ENCODE measurements at regions not wholly inside any gene's neighbourhood (a gene's known extent, or its start where the extent isn't known, plus 50 kb on each side); places are given as distances from the start of the nearest gene placed in this dataset.

GRCh38 chr14:80135305-80136088, 75.8 kb downstream of the DIO2 start:
- H3K27me3 ChIP-seq (ENCODE audit: insufficient read depth, low read length) = no peaks in the 10 kb centered on the region

More at GRCh38 chr14:80135305-80136088, 75.8 kb downstream of the DIO2 start:
- DNase-seq = no peak
- Mint-ChIP-seq H3K4me3 (no peak overlapping the region), H3K9me3 (peaks cover 34% of the 10 kb centered on the region in 2 experiments), H3K27me3 (ENCODE audit: low read depth) (peaks cover 4% of the 10 kb centered on the region; the same call in 1 of the 2 replicates), H3K4me1 (no peaks in the 10 kb centered on the region), H3K36me3 (ENCODE audit: insufficient read depth in 1 of 3, low read depth in 3 of 3) (peaks cover 5 to 26% (median 16%) of the 10 kb centered on the region in 3 experiments), H3K27ac (no peak overlapping the region)
- H3K23ac ChIP-seq (ENCODE audit: insufficient read length, low read depth, low read length) = no peak overlapping the region
- peaks cover 14% of the 10 kb centered on the region for H3K9me3 ChIP-seq (ENCODE audit: control insufficient read depth, low read depth, low read length)
- no peak overlapping the region for H3K14ac ChIP-seq (ENCODE audit: insufficient read depth, low read length)
- H3K4ac ChIP-seq (ENCODE audit: low read depth, low read length) = no peak overlapping the region
- no peak overlapping the region for H4K91ac ChIP-seq (ENCODE audit: insufficient read length, low read depth, low read length)
- H2BK5ac ChIP-seq (ENCODE audit: insufficient read length, low read length) = no peak overlapping the region
- H4K20me1 ChIP-seq (ENCODE audit: control insufficient read depth, insufficient read depth, insufficient read length) = no peaks in the 10 kb centered on the region
- no peaks in the 10 kb centered on the region for H3K4me1 ChIP-seq (ENCODE audit: insufficient read depth, low read length)
- no peak overlapping the region for H3K18ac ChIP-seq (ENCODE audit: insufficient read length, low read depth, low read length)
- no peak overlapping the region for H3K27ac ChIP-seq (ENCODE audit: insufficient read length, low read depth, low read length)
- no peak overlapping the region for H3K4me2 ChIP-seq (ENCODE audit: insufficient read depth, insufficient read length, low read length)
- H3K23me2 ChIP-seq (ENCODE audit: insufficient read length, low read depth, low read length, poor library complexity, severe bottlenecking) = no peaks in the 10 kb centered on the region
- TF ChIP-seq CTCF (conservative IDR thresholded peaks at IDR 0.05) = no peak
- H3K79me1 ChIP-seq (ENCODE audit: insufficient read depth, low read depth, low read length, poor library complexity, severe bottlenecking) = no peaks in the 10 kb centered on the region
- no peak overlapping the region for H3K9ac ChIP-seq (ENCODE audit: extremely low read depth, insufficient read length, low read length)
- no peaks in the 10 kb centered on the region for H3K79me2 ChIP-seq (ENCODE audit: insufficient read depth, low read length)
- no peak overlapping the region for H4K5ac ChIP-seq (ENCODE audit: insufficient read length, low read depth, low read length)
- no peak overlapping the region for H3T11ph ChIP-seq (ENCODE audit: low read length)
- no peak overlapping the region for H2AFZ ChIP-seq (ENCODE audit: low read length)
- H3K56ac ChIP-seq (ENCODE audit: insufficient read length, low read depth, low read length) = no peak overlapping the region
- H2BK120ac ChIP-seq (ENCODE audit: low read depth, low read length, poor library complexity, severe bottlenecking) = no peak overlapping the region
- no peak overlapping the region for H2BK12ac ChIP-seq (ENCODE audit: insufficient read length, low read depth, low read length)
- no CpG with 5 or more reads among the region's 3 CpGs for WGBS (ENCODE audit: extremely low coverage, insufficient read length, low lambda C conversion rate)
- H2AK5ac ChIP-seq (ENCODE audit: insufficient read length, low read length) = no peak overlapping the region
- no peak overlapping the region for H4K8ac ChIP-seq (replicated peaks; ENCODE audit: insufficient read length, low read depth, low read length)
- H2BK15ac ChIP-seq (ENCODE audit: low read depth, low read length) = no peak overlapping the region
- H2BK20ac ChIP-seq (ENCODE audit: low read depth, low read length, poor library complexity, severe bottlenecking) = no peak overlapping the region

All from H9 (cell line).